ENCODE measurements at regions not wholly inside any gene's neighbourhood (a gene's known extent, or its start where the extent isn't known, plus 50 kb on each side); places are given as distances from the start of the nearest gene placed in this dataset.

GRCh38 chr5:42989190-42989589, 50.9 kb downstream of the ANXA2R start:
- no peak overlapping the region for H3K27ac ChIP-seq (ENCODE audit: low read depth)
- peaks cover 6% of the 10 kb centered on the region; the same call in 2 of the 3 replicates for H3K4me1 Mint-ChIP-seq
- H3K4me3 Mint-ChIP-seq, result no peak overlapping the region
- TF ChIP-seq CREB1 (CRISPR knock-in tag; IDR thresholded peaks at IDR 0.05; ENCODE audit: low read depth) (no peak), POLR2AphosphoS5 (IDR thresholded peaks at IDR 0.05; ENCODE audit: low read depth) (no peak), NANOG (IDR thresholded peaks at IDR 0.05; ENCODE audit: borderline replicate concordance) (no peak), REST (IDR thresholded peaks at IDR 0.05; ENCODE audit: unreplicated experiment) (no peak), CTCF (conservative IDR thresholded peaks at IDR 0.05; ENCODE audit: low read depth in 2 of 2) (no peak), ZNF114 (CRISPR knock-in tag; IDR thresholded peaks at IDR 0.05) (no peak), ZNF331 (CRISPR knock-in tag; IDR thresholded peaks at IDR 0.05; ENCODE audit: low read depth) (no peak), JUNB (IDR thresholded peaks at IDR 0.05; ENCODE audit: unreplicated experiment) (no peak), STAT1 (IDR thresholded peaks at IDR 0.05; ENCODE audit: unreplicated experiment) (no peak), EZH2 (IDR thresholded peaks at IDR 0.05; ENCODE audit: low read depth, unreplicated experiment) (no peak), ETS1 (IDR thresholded peaks at IDR 0.05) (no peak), ZNF462 (CRISPR knock-in tag; IDR thresholded peaks at IDR 0.05) (no peak), EZH2phosphoT487 (IDR thresholded peaks at IDR 0.05; ENCODE audit: unreplicated experiment) (no peak)
- no peak overlapping the region for H3K27ac Mint-ChIP-seq
- no peak for DNase-seq (ENCODE audit: low spot score)
- no peak overlapping the region for H3K4me3 ChIP-seq
- H3K36me3 Mint-ChIP-seq (ENCODE audit: low read depth), result peaks cover 3% of the 10 kb centered on the region; the same call in 1 of the 3 replicates
- peaks cover 41% of the 10 kb centered on the region for H3K9me3 Mint-ChIP-seq
- no peak overlapping the region for H3K4me2 ChIP-seq
- H3K4me1 ChIP-seq (ENCODE audit: insufficient read depth), result peaks cover 12% of the 10 kb centered on the region; the same call in 1 of the 2 replicates
- H3K27me3 ChIP-seq (ENCODE audit: insufficient read depth), result peaks cover 81% of the 10 kb centered on the region
- H3F3A ChIP-seq (replicated peaks; ENCODE audit: low read depth), result peaks cover 15% of the 10 kb centered on the region; the same call in 1 of the 2 replicates
- H3K27me3 Mint-ChIP-seq (ENCODE audit: insufficient read depth, low read depth, poor library complexity), result peaks cover 49% of the 10 kb centered on the region
- H2AFZ ChIP-seq, result no peak overlapping the region
- no peaks in the 10 kb centered on the region for H3K9me2 ChIP-seq (ENCODE audit: insufficient read depth)
- no peaks in the 10 kb centered on the region; the same call in none of the 2 replicates for H4K20me1 ChIP-seq (replicated peaks; ENCODE audit: insufficient read depth)
- no peaks in the 10 kb centered on the region; the same call in 1 of the 2 replicates for H3K36me3 ChIP-seq (ENCODE audit: insufficient read depth)
- no peak for ATAC-seq
- no peaks in the 10 kb centered on the region for H3K79me2 ChIP-seq (replicated peaks; ENCODE audit: insufficient read depth)

Data from GM23338 (cell line).